HG02840 (cell line): ENCODE measurements at regions not wholly inside any gene's neighbourhood (a gene's known extent, or its start where the extent isn't known, plus 50 kb on each side); places are given as distances from the start of the nearest gene placed in this dataset.

Source experiments
- ATAC-seq: cut with Tn5 transposase; IDR thresholded peaks from one replicate; pipeline ENCODE4 v1.9.1; 2021; ENCODE audit warnings: mild to moderate bottlenecking, moderate library complexity, moderate number of reproducible peaks; ENCODE audit not compliant: unreplicated experiment, low FRiP score

DNA sequence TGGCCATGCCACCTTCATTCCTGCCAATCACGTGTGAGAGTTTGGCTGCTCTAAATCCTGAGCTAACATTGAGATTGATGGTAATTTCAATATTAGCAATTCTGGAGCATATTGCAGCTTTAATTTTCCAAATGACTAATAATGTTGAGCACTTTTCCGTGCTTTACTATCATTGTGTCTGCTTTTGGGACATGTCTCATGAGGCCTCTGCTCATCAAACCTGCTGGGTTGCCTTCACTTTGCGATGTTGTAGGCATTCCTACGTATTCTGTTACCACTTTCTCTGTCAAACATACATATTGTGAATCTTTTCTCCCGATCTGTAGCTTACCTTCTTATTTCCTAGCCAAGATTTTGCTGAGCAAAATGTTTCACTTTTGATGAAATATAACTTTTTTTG, 466.6 kb downstream of the GALR1 start:
- ATAC-seq: no peak

GRCh38 chr18:77733292-77733903, 483.8 kb downstream of the GALR1 start:
- no peak for ATAC-seq

DNA sequence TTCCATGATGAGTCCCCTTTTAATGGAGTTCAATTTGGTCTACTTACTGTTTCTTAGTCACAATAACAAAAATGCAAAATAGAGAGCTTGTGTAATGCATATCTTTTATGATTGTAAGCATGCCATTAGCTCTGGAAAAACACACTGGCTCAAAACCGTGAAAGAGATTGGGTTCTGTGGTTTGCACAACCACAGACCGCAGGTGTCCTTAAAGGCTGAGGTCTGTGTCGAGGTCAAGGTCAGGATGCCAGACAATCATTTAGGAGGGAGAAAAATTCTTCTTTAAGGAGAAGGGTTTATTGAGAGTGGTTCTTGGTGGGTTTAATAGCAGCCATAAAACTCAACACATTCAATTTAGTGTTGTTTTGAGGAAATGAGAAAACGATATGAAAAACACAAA, 487.2 kb downstream of the GALR1 start:
- no peak for ATAC-seq

DNA sequence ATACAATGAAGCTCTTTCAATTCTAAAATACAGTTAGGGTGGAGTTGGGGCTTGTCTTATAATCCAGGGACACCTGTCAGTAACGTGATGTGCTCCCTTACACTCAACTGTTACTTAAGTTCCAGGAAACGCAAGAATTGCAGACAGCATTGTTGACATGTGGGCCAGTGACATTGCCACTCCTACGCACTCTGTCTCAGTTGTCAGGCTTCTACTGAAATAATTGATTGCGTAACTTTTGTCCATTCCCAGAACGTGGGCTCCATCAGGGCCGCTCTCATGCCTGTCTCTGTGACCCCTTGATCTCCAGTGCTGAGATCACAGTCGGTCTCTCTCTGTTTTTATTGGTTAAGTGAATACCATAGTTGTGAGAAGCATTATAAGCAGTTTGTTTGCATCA, 487.8 kb downstream of the GALR1 start:
- no peak for ATAC-seq

GRCh38 chr18:77749089-77749488, 499.4 kb downstream of the GALR1 start:
- no peak for ATAC-seq

GRCh38 chr18:77750006-77750405, 500.4 kb downstream of the GALR1 start:
- ATAC-seq: no peak

- ATAC-seq: no peak
These were observed 504.9 kb downstream of the GALR1 start for GRCh38 chr18:77754475-77755044.

GRCh38 chr18:77755187-77755586, 505.5 kb downstream of the GALR1 start:
- ATAC-seq: no peak

DNA sequence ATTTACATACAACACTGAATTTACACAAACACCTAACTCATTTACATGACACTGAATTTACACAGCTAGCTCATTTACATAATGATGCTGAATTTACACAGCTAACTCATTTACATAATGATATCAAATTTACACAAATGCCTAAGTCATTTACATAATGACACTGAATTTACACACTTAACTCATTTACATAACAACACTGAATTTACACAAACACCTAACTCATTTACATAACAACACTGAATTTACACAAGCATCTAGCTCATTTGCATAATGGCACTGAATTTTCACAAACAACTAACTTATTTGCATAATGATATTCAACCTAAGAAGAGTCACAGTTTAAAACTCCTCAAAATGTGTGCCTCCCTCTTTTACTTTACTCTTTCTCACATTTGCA, 511.7 kb downstream of the GALR1 start:
- ATAC-seq: no peak

DNA sequence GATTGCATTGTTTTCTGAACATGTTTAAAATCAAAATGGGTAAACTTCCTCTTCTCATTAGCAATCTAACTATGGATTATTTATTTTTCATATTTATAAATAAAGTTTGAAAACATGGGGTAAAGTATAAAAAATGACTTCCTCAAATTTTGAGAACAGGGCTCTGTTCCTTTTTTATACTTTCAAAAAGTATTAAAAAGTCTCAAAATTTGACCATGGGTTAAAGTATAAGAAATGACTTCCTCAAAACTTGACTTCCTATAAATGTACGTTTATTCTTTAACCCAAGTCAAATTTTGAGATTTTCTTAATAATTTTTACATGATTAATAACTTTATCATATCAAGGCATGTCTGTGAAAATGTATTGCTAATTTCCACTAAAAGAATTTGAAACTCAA, 512.4 kb downstream of the GALR1 start:
- ATAC-seq: no peak

DNA sequence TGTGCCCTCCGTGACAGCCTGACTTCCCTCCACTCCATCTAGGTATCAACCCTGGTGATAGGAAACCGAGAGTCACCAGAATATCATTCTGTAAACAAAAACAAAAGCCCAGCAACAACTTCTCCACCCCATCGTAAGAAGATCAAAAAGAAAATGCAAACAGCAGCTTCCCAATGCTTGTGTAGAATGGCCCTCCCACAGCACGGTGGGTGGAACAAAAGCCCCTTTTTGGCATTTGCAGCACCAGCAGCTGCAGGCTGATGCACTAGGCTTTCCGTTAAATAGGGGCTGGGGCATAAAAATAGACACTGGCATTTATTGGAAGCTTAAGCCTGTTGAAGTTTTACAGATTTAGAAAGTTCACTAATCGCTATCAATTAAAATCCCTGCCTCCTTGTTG, 513.0 kb downstream of the GALR1 start:
- ATAC-seq: no peak

DNA sequence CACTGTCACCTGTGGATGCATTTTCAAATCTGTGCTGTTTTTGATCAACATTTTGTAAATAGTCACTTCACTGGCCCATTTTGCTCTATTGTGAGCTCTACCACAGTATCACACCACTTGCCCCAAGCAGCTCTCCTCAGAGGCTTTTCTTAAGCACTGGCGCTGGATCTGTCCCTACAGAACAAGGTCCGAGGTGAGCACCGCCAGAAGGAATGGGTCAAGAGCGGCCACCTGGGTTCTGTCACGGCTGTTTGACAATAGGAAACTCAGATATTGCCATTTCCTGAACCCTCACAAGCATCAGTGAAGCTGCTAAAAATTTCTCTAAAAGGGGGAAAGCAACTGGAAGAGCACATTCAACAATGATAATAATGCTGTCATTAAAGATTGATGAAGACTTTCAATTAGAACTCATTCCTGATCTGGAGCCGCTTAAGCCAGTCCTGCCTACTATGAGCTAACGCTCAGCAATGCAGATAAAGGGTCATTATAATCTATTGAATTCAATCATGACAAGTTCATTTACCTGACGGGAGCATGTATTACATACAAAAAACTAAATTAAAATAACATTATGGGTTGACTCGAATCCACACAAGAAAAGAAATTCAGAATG, 514.0 kb downstream of the GALR1 start:
- no peak for ATAC-seq

- ATAC-seq: no peak
These were observed 515.8 kb downstream of the GALR1 start for GRCh38 chr18:77765468-77765867.

- no peak for ATAC-seq
These were observed 516.8 kb downstream of the GALR1 start for GRCh38 chr18:77766421-77766820.

- ATAC-seq: no peak
These were observed 522.5 kb downstream of the GALR1 start for GRCh38 chr18:77772177-77772576.

GRCh38 chr18:77776104-77776503, 526.5 kb downstream of the GALR1 start:
- ATAC-seq: no peak

GRCh38 chr18:77777163-77777562, 527.5 kb downstream of the GALR1 start:
- ATAC-seq: no peak

DNA sequence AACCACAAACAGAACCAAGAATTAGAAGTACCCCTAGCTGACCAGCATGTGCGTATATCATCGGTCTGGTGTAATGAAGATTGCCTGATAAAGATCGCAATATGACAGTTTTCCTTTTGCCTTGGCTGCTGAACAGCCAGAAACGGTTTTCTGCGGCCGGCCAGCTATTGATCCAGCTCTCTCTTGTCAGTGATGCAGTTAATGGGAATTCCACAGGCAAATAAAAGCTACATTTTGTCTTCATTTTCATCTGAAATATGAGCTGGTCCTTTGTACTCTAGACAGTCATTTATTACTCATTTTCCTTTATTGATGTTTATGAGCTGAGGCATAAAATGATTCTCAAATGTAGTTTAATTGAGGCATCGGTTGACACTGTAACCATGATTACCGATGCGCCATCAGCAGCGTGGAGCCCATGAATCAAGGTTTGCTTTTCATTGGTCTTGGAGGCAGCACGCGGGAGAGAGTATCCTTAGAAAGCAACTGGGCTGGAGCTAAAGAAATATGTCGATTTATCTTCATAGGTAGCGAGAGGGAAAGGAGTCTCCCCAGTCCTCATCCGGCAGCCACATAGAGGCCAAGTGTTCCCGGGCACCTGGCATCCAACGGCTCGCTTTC, 535.2 kb downstream of the GALR1 start:
- no peak for ATAC-seq

DNA sequence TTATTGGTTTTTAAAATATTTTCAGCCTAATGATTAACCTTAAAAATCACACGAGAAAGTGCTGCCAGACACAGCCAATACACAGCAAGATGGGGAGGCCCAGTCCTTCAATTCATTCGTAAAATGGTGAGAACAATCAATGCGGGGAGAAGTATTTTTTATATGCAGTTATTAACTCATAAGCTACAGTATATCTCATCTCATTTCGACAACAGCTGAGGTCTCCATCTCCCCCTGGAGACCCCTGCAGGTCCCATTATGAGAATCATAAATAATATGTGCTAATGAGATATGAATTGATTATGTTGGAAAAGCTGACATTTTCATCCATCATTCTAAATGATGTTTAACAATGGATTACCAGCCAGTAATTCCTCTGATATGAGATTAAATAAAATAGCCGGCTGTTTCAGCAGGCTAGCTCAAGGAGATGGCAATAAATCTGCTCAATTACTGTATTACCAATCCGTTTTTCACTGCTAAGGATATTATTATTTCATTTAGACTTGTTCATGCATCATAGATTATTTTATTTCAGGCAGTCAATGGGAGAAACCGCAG, 535.8 kb downstream of the GALR1 start:
- no peak for ATAC-seq

GRCh38 chr18:77803024-77803423, 553.4 kb downstream of the GALR1 start:
- ATAC-seq: no peak

- ATAC-seq: no peak
These were observed 554.7 kb downstream of the GALR1 start for GRCh38 chr18:77804382-77804781.

DNA sequence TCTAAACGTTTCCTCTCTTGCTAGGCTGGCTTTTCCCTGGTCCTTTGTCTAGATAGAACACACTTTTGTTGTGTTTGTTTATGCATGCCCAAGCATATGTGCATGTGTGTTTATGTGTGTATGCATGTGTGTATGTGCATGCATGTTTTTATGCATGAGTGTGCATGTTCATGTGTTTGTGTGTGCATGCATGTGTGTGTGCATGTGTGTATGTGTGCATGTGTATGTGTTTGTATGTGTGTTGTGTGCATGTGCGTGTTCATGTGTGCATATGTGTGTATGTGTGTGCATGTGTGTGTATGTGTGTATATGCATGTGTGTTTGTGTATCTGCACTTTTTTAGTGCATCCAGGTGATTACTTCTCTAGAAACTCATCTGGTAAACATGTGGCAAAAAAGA, 558.0 kb downstream of the GALR1 start:
- ATAC-seq: no peak
